GM18951 (cell line): ENCODE measurements at regions not wholly inside any gene's neighbourhood (a gene's known extent, or its start where the extent isn't known, plus 50 kb on each side); places are given as distances from the start of the nearest gene placed in this dataset.

Experiments used
- POLR2A ChIP-seq: IDR thresholded peaks from 4 replicates; pipeline ENCODE4 v1.6.1; 2011; ENCODE audit warnings: mild to moderate bottlenecking; ENCODE audit not compliant: insufficient read length, insufficient read depth; ENCODE audit errors: extremely low read depth
- in situ Hi-C: fragments of 300-500 bp; cut with MboI; formaldehyde crosslinking; loops from one replicate; pipeline ENCODE4 v1.12.0; 2022; ENCODE audit warnings: low sequenced_read_pairs, mixed read lengths, inconsistent platforms; ENCODE audit not compliant: unreplicated experiment

DNA sequence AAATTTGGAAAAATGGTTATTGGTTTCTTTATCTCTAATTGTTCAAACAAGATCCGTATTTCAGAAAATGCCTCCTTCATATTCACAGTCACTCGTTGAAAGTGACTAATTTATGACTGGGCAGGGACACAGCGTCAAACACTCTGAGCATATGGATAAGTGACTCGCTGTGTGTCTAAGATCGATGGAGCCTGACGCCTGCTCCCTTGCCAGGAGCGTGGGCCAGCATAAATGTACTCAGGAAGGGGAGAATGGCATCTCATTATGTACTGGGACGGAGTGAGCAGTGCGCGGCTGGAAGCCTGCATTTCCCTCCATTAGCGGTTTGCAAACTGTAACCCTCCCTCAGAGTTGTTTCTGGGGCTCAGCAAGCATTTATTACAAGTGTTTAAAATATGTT, 79.8 kb upstream of the CAST start:
- in situ Hi-C loops = no loop called here
- no peak for TF ChIP-seq POLR2A

DNA sequence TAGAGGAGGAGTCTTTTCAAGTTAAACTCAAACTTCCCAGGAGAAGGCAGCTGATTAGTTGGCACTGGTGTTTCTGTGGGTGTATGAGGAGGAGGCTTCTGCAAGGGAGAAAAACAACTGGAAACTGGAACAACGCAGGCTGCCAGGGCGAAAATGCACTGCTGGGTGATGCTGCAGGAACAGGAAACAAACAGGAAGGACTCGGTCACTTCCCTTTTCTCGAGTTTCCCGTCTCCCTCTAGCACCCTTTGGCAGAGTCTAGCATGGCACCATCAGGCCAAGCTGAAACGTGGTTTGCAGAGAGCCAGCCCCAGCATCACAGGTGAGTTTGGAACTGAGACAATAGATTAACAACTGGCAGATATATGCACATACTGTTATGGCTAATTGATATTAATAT, 77.5 kb upstream of the CAST start:
- no peak for TF ChIP-seq POLR2A

DNA sequence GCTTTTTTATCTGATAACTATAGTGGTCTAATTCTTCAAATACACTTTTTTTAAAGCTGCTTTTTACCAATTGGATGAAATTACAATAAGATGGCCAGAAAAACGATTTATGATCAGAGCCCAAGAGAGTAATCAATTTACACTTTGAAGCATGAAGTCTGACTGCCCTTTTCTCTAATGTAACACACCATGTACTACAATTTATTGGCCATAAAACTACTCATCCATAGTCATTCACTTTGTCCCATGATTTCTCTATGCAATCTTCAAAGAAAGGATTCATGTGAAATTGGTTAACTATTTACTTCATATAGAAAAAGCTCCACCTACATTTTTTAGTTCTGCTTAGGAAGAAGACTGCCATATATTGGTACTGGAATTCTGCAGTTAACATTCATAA, 73.6 kb upstream of the CAST start:
- in situ Hi-C loops = no loop called here
- TF ChIP-seq POLR2A = no peak

More for the DNA sequence above, 77.5 kb upstream of the CAST start:
- in situ Hi-C loops = no loop called here

DNA sequence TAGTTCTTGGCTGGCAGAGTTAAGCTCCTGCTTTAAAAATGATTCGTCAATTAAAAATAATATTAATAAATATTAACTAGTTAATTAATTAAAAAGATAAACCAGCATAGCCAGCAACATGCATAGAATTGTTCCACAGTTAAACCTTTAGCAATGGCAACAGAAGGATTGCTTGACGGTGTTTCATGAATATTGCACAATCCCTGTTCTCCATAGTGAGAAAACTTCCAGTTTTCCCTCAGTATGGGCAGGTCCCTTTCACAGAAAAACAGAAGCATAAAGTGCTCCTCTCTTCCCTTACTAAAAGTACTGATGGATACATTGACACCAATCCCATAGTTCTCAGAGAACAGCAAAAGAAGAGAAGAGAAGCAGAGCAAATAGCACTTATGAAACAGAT, 71.4 kb upstream of the CAST start:
- in situ Hi-C loops = loop anchor here (5.0 kb wide), 1 partner anchor 733 kb away; no protein-coding TSS in a partner anchor
- no peak for TF ChIP-seq POLR2A

GRCh38 chr5:96595300-96596090, 66.7 kb upstream of the CAST start:
- in situ Hi-C loops = no loop called here

GRCh38 chr5:96597438-96598020, 64.6 kb upstream of the CAST start:
- in situ Hi-C loops = no loop called here
- no peak for TF ChIP-seq POLR2A

More at GRCh38 chr5:96595300-96596090, 66.7 kb upstream of the CAST start:
- TF ChIP-seq POLR2A = no peak

- in situ Hi-C loops = loop anchor here (10.0 to 25.0 kb wide), 2 partner anchors 256 to 561 kb away; no protein-coding TSS in a partner anchor
Observed at GRCh38 chr5:96601200-96601599, 61.0 kb upstream of the CAST start.

DNA sequence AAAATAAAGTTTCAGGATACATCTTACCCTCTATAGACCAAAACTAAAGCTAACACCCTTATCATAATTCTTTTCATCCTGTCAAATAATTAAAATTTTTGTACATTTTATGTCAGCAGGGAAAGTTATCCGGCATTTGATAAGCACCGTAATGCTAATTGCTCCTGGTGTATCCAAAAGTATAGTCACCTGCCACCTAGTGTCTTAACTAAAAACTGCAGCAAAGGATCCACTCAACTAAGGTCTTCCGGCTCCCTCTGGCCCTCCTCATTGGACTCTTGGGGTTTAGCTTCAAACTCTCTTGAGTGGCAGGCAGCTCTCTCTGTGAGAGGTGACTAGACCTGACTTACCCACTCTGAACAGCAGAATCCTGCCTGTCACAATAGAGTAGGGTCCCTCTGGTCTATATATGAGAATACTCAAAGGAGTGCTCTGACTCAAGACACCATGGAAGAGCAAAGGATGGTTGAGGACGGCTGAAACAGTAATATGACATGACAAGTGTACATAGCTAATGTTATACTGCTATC, 60.4 kb upstream of the CAST start:
- in situ Hi-C loops = loop anchor here (10.0 to 25.0 kb wide), 2 partner anchors 257 to 561 kb away; no protein-coding TSS in a partner anchor
- TF ChIP-seq POLR2A = no peak

More at GRCh38 chr5:96601200-96601599, 61.0 kb upstream of the CAST start:
- no peak for TF ChIP-seq POLR2A

GRCh38 chr5:96602776-96603175, 59.4 kb upstream of the CAST start:
- in situ Hi-C loops = loop anchor here (10.0 to 25.0 kb wide), 2 partner anchors 258 to 560 kb away; no protein-coding TSS in a partner anchor
- no peak for TF ChIP-seq POLR2A

GRCh38 chr5:96605144-96605837, 56.9 kb upstream of the CAST start:
- in situ Hi-C loops = loop anchor here (10.0 to 25.0 kb wide), 2 partner anchors 260 to 557 kb away; no protein-coding TSS in a partner anchor

DNA sequence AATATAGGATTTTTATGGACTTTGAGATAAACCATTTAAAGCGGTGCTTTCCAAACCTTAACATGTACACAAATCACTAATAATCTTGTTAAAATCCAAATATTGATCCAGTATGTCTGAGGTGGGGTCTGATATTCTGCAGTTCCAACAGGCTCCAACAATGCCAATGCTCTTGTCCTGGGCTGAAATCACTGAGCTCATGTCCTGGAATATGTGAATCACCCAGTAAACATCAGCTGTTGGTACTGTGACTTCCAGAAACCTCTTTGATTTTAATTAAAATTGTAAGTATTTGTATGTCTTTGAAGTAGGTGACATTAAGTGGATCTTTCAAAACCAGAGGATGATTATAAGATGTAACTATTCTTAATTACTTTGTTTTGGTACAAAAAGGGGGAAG, 52.8 kb upstream of the CAST start:
- in situ Hi-C loops = loop anchor here (10.0 to 25.0 kb wide), 2 partner anchors 265 to 553 kb away; no protein-coding TSS in a partner anchor
- no peak for TF ChIP-seq POLR2A

More at GRCh38 chr5:96605144-96605837, 56.9 kb upstream of the CAST start:
- no peak for TF ChIP-seq POLR2A

DNA sequence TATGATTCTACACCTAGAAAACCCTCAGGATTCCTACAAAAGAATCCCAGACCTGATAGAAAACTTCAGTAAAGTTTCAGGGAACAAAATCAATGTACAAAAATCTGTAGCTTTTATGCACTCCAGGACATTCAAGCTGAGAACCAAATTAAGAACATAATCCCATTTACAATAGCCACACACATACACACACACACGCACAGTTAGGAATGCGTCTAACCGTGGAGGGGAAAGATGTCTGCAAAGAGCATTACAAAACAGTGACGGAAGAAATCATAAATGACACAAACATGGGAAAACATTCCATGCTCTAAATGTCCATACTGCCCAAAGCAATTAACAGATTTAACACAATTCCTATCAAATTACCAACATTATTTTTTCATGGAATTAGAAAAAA, 51.4 kb upstream of the CAST start:
- TF ChIP-seq POLR2A = no peak

GRCh38 chr5:96611946-96612345, 50.2 kb upstream of the CAST start:
- in situ Hi-C loops = loop anchor here (25.0 kb wide), 1 partner anchor 550 kb away; no protein-coding TSS in a partner anchor

More for the DNA sequence above, 51.4 kb upstream of the CAST start:
- in situ Hi-C loops = loop anchor here (25.0 kb wide), 1 partner anchor 552 kb away; no protein-coding TSS in a partner anchor

More at GRCh38 chr5:96611946-96612345, 50.2 kb upstream of the CAST start:
- no peak for TF ChIP-seq POLR2A
